PC-9 (cell line): ENCODE measurements at regions not wholly inside any gene's neighbourhood (a gene's known extent, or its start where the extent isn't known, plus 50 kb on each side); places are given as distances from the start of the nearest gene placed in this dataset.

Experiments
- BruUV-seq: library from RNA; stranded (reverse); fragments of 400-500 nt; replicated peaks from 2 replicates; lab custom pipeline; 2021; lab: Mats Ljungman, UMichigan
- CTCF ChIA-PET: fragments of 300-600 bp; sonication (Branson Sonifier 250); formaldehyde crosslinking; loops from one replicate; lab custom pipeline; 2022; ENCODE audit warnings: antibody characterized with exemption; lab: Charles Lee
- POLR2A ChIA-PET: fragments of 300-600 bp; sonication (Branson Sonifier 250); formaldehyde crosslinking; loops from one replicate; lab custom pipeline; 2022; ENCODE audit warnings: antibody characterized with exemption; ENCODE audit not compliant: unreplicated experiment; lab: Charles Lee
- DNase-seq, 2 experiments: peaks; one replicate each; pipeline versions ENCODE4 v3.0.0 to v3.0.0-alpha.2; 2015 to 2022; ENCODE audit warnings: mixed read lengths in 1 of 2
- H2AFZ ChIP-seq: fragments of 200-600 bp; sonication (generic); 2 replicates; pipeline ENCODE4 v1.8.1; 2017; ENCODE audit warnings: antibody characterized with exemption
- H3F3A ChIP-seq: fragments of 200-600 bp; sonication (generic); 2 replicates; pipeline ENCODE4 v1.8.1; 2017; ENCODE audit warnings: antibody characterized with exemption, mild to moderate bottlenecking, low read depth; ENCODE audit not compliant: insufficient read depth
- H3K27ac ChIP-seq: fragments of 200-600 bp; sonication (generic); 2 replicates; pipeline ENCODE4 v1.6.1; 2016; ENCODE audit warnings: mixed run types
- H3K27me3 ChIP-seq: fragments of 200-600 bp; sonication (generic); 2 replicates; pipeline ENCODE4 v1.6.1; 2016; ENCODE audit warnings: low read depth, mixed run types; ENCODE audit not compliant: insufficient read depth
- H3K36me3 ChIP-seq: fragments of 200-600 bp; sonication (generic); 2 replicates; pipeline ENCODE4 v1.6.1; 2016; ENCODE audit warnings: low read depth, mixed run types
- H3K4me1 ChIP-seq: fragments of 200-600 bp; sonication (generic); replicated peaks from 2 replicates; pipeline ENCODE4 v1.6.1; 2016; ENCODE audit warnings: mixed run types; ENCODE audit not compliant: insufficient read depth
- H3K4me2 ChIP-seq: fragments of 200-600 bp; sonication (generic); 2 replicates; pipeline ENCODE4 v1.6.1; 2017; ENCODE audit warnings: mixed run types
- H3K4me3 ChIP-seq: fragments of 200-600 bp; sonication (generic); 2 replicates; pipeline ENCODE4 v1.6.1; 2016; ENCODE audit warnings: mixed run types
- H3K79me2 ChIP-seq: fragments of 200-600 bp; sonication (generic); 2 replicates; pipeline ENCODE4 v1.6.1; 2017; ENCODE audit warnings: low read depth, mixed run types
- H3K9me2 ChIP-seq: fragments of 200-600 bp; sonication (generic); 2 replicates; pipeline ENCODE4 v1.8.1; 2017; ENCODE audit warnings: mild to moderate bottlenecking; ENCODE audit not compliant: insufficient read depth
- H3K9me3 ChIP-seq: fragments of 200-600 bp; sonication (generic); 2 replicates; pipeline ENCODE4 v1.8.1; 2016; ENCODE audit warnings: low read depth; ENCODE audit not compliant: insufficient read depth
- H4K20me1 ChIP-seq: fragments of 200-600 bp; sonication (generic); 2 replicates; pipeline ENCODE4 v1.8.1; 2017; ENCODE audit not compliant: insufficient read depth
- EZH2 ChIP-seq: fragments of 200-600 bp; sonication (generic); IDR thresholded peaks from 2 replicates; pipeline ENCODE4 v1.8.0; 2017; ENCODE audit warnings: antibody characterized with exemption, low read depth
- intact Hi-C: fragments of 100-400 bp; cut with micrococcal nuclease; formaldehyde crosslinking; loops from one replicate; pipeline ENCODE4 v1.10.0; 2022; ENCODE audit not compliant: unreplicated experiment
- TF ChIP-seq, protein P1 (sequence below): fragments of 200-600 bp; sonication (generic); conservative IDR thresholded peaks from 2 replicates; pipeline ENCODE4 v1.6.1; 2017; ENCODE audit warnings: mixed run types, antibody characterized with exemption, mild to moderate bottlenecking, moderate library complexity

DNA sequence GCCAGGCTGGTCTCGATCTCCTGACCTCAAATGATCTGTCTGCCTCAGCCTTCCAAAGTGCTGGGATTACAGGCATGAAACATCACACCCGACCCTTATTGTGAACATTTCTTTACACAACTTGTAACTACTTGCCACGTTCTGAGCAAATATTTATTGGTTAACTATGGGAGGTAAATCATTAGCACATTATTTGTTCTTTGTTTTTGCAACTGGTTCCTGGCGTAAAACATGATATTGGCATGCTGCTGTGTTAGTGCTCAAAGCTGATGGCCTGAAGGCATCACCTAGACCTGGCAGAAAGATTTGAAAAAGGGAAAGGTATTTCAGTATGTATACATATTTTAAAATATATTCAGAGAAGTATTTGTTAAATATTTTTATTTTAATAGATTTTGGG lies 438.3 kb upstream of the PRKX start:
- intact Hi-C loops = no loop called here
- Histone ChIP-seq H3K4me2 (no peak overlapping the region), H3K4me1 (no peaks in the 10 kb centered on the region), H2AFZ (no peak overlapping the region), H3K36me3 (no peaks in the 10 kb centered on the region), H3K79me2 (no peaks in the 10 kb centered on the region), H3K27me3 (no peaks in the 10 kb centered on the region), H4K20me1 (no peaks in the 10 kb centered on the region), H3K4me3 (no peak overlapping the region), H3K27ac (no peak overlapping the region), H3F3A (no peaks in the 10 kb centered on the region), H3K9me2 (no peaks in the 10 kb centered on the region; the same call in 1 of the 2 replicates), H3K9me3 (no peaks in the 10 kb centered on the region)
- TF ChIP-seq, protein P1, sequence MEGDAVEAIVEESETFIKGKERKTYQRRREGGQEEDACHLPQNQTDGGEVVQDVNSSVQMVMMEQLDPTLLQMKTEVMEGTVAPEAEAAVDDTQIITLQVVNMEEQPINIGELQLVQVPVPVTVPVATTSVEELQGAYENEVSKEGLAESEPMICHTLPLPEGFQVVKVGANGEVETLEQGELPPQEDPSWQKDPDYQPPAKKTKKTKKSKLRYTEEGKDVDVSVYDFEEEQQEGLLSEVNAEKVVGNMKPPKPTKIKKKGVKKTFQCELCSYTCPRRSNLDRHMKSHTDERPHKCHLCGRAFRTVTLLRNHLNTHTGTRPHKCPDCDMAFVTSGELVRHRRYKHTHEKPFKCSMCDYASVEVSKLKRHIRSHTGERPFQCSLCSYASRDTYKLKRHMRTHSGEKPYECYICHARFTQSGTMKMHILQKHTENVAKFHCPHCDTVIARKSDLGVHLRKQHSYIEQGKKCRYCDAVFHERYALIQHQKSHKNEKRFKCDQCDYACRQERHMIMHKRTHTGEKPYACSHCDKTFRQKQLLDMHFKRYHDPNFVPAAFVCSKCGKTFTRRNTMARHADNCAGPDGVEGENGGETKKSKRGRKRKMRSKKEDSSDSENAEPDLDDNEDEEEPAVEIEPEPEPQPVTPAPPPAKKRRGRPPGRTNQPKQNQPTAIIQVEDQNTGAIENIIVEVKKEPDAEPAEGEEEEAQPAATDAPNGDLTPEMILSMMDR = no peak
- no peak for TF ChIP-seq EZH2
- DNase-seq = no peak
- POLR2A ChIA-PET = no interaction called here
- no TSS peak for BruUV-seq
- CTCF ChIA-PET = no interaction called here

DNA sequence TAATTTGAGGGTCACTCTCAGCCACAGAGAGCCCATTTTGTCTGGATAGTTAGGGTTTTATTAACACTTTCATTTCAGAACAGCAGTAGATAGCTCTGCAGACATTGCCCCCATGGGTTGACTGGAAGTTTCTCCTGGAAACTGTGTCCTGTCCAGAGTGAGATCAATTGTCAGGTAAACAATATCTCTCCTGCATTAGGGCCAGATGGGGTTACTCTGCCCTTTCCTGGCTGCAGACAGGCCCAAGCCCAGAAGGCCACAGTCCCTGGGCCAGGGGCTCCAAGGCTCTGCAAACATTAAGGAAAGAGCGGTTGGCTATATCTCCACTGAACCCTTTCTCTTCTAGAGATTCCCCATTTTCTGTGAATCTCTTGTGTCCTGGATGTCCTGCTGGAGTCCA lies 436.8 kb upstream of the PRKX start:
- Histone ChIP-seq H3K4me2 (no peak overlapping the region), H2AFZ (no peak overlapping the region), H3F3A (no peaks in the 10 kb centered on the region), H3K36me3 (no peaks in the 10 kb centered on the region), H3K9me3 (no peaks in the 10 kb centered on the region), H3K4me3 (no peak overlapping the region), H4K20me1 (no peaks in the 10 kb centered on the region), H3K4me1 (no peaks in the 10 kb centered on the region), H3K79me2 (no peaks in the 10 kb centered on the region), H3K27me3 (no peaks in the 10 kb centered on the region), H3K9me2 (no peaks in the 10 kb centered on the region; the same call in 1 of the 2 replicates), H3K27ac (no peak overlapping the region)
- DNase-seq = no peak
- ChIA-PET POLR2A (no interaction called here), CTCF (no interaction called here)
- TF ChIP-seq, protein P1 = no peak
- no peak for TF ChIP-seq EZH2
- BruUV-seq = no TSS peak
- intact Hi-C loops = no loop called here

DNA sequence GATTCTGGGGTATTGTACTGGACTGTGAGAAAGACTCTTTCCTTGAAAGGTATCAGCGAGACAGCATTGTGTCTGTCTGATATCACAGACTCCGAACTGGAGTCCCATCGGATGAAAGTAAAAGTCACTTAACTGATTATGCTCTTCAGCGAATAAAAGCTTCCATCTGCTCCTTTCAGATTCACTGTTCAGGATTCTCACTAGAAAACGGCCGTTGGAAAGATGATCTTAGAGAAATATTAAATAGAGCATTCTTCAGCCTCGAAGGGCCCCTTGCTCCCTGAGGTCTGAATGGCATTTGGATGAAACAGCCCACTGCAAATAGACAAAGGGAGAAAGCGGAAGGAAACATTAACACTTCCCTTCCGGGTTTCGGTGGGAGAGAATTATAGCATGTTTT lies 416.2 kb upstream of the PRKX start:
- H4K20me1 ChIP-seq = no peaks in the 10 kb centered on the region
- no peak overlapping the region for H2AFZ ChIP-seq
- TF ChIP-seq EZH2 = no peak
- TF ChIP-seq, protein P1 = no peak
- H3K4me1 ChIP-seq = no peaks in the 10 kb centered on the region
- DNase-seq = no peak
- H3F3A ChIP-seq = no peaks in the 10 kb centered on the region
- no peaks in the 10 kb centered on the region for H3K27me3 ChIP-seq
- no TSS peak for BruUV-seq
- CTCF ChIA-PET = no interaction called here
- POLR2A ChIA-PET = no interaction called here
- H3K4me2 ChIP-seq = no peak overlapping the region
- no peaks in the 10 kb centered on the region for H3K9me3 ChIP-seq
- H3K36me3 ChIP-seq = no peaks in the 10 kb centered on the region
- H3K79me2 ChIP-seq = no peaks in the 10 kb centered on the region
- intact Hi-C loops = no loop called here
- no peak overlapping the region for H3K4me3 ChIP-seq
- H3K27ac ChIP-seq = no peak overlapping the region
- no peaks in the 10 kb centered on the region for H3K9me2 ChIP-seq
